ENCODE measurements at regions not wholly inside any gene's neighbourhood (a gene's known extent, or its start where the extent isn't known, plus 50 kb on each side); places are given as distances from the start of the nearest gene placed in this dataset.

- dilution Hi-C loops (cut with MboI; ENCODE audit: extremely low pct_ligation_motif_present, low sequenced_read_pairs): no loop called here
- Histone ChIP-seq H3K9ac (ENCODE audit: control insufficient read depth, extremely low read depth, insufficient read depth, low read length) (no peak overlapping the region), H3K36me3 (ENCODE audit: control insufficient read depth in 2 of 2, extremely low read depth in 1 of 2, insufficient read depth in 2 of 2, low read length in 2 of 2) (no peaks in the 10 kb centered on the region), H3K9me3 (ENCODE audit: control insufficient read depth, low read depth, low read length) (no peaks in the 10 kb centered on the region), H2AFZ (ENCODE audit: control insufficient read depth, low read length) (no peak overlapping the region), H3K4me2 (ENCODE audit: control insufficient read depth, extremely low read depth, insufficient read depth, low read depth, low read length) (no peak overlapping the region), H3K4me3 (ENCODE audit: control insufficient read depth in 2 of 3, extremely low read depth in 1 of 3, insufficient read depth in 2 of 3, low read depth in 1 of 3, low read length in 3 of 3) (no peak overlapping the region), H4K20me1 (ENCODE audit: control insufficient read depth, extremely low read depth, insufficient read depth, low read length) (no peaks in the 10 kb centered on the region), H3K79me2 (ENCODE audit: control insufficient read depth, insufficient read depth, low read length) (no peaks in the 10 kb centered on the region), H3K9me1 (ENCODE audit: control insufficient read depth, extremely low read depth, insufficient read depth, low read length) (no peaks in the 10 kb centered on the region), H3K27ac (ENCODE audit: control insufficient read depth, insufficient read depth, low read length) (no peak overlapping the region), H3K27me3 (ENCODE audit: control insufficient read depth, extremely low read depth, insufficient read depth, low read length) (no peaks in the 10 kb centered on the region), H3K4me1 (ENCODE audit: control insufficient read depth, extremely low read depth, insufficient read depth, low read length) (peaks cover 10% of the 10 kb centered on the region)
- TF ChIP-seq EZH2 (IDR thresholded peaks at IDR 0.05; ENCODE audit: low read length): no peak
- no peak for TF ChIP-seq CTCF (optimal IDR thresholded peaks at IDR 0.05 in 1 of 3, IDR thresholded peaks at IDR 0.05 in 1 of 3, conservative IDR thresholded peaks at IDR 0.05 in 1 of 3; ENCODE audit: extremely low read depth in 1 of 3, insufficient read depth in 2 of 3, low read length in 3 of 3)
- DNase-seq (ENCODE audit: low read depth, low spot score): no peak
- no peak for FAIRE-seq
These were observed 843.6 kb downstream of the TRIB2 start for GRCh38 chr2:13560322-13560721.

GRCh38 chr2:13572466-13572865 is 855.7 kb downstream of the TRIB2 start:
- no peak overlapping the region for H3K27ac ChIP-seq (ENCODE audit: control insufficient read depth, insufficient read depth, low read length)
- no peaks in the 10 kb centered on the region for H3K9me3 ChIP-seq (ENCODE audit: control insufficient read depth, low read depth, low read length)
- H3K27me3 ChIP-seq (ENCODE audit: control insufficient read depth, extremely low read depth, insufficient read depth, low read length): no peaks in the 10 kb centered on the region
- no peaks in the 10 kb centered on the region for H3K9me1 ChIP-seq (ENCODE audit: control insufficient read depth, extremely low read depth, insufficient read depth, low read length)
- H3K9ac ChIP-seq (ENCODE audit: control insufficient read depth, extremely low read depth, insufficient read depth, low read length): no peak overlapping the region
- DNase-seq (ENCODE audit: low read depth, low spot score) (peak; percentile 1), FAIRE-seq (peak; percentile 49)
- H2AFZ ChIP-seq (ENCODE audit: control insufficient read depth, low read length): no peak overlapping the region
- no peaks in the 10 kb centered on the region for H3K4me1 ChIP-seq (ENCODE audit: control insufficient read depth, extremely low read depth, insufficient read depth, low read length)
- H3K4me3 ChIP-seq (ENCODE audit: control insufficient read depth in 2 of 3, extremely low read depth in 1 of 3, insufficient read depth in 2 of 3, low read depth in 1 of 3, low read length in 3 of 3): no peak overlapping the region
- dilution Hi-C loops (cut with MboI; ENCODE audit: extremely low pct_ligation_motif_present, low sequenced_read_pairs): no loop called here
- TF ChIP-seq CTCF (optimal IDR thresholded peaks at IDR 0.05 in 1 of 3, IDR thresholded peaks at IDR 0.05 in 1 of 3, conservative IDR thresholded peaks at IDR 0.05 in 1 of 3; ENCODE audit: extremely low read depth in 1 of 3, insufficient read depth in 2 of 3, low read length in 3 of 3) (no peak), EZH2 (IDR thresholded peaks at IDR 0.05; ENCODE audit: low read length) (no peak)
- H3K4me2 ChIP-seq (ENCODE audit: control insufficient read depth, extremely low read depth, insufficient read depth, low read depth, low read length): no peak overlapping the region
- no peaks in the 10 kb centered on the region for H3K79me2 ChIP-seq (ENCODE audit: control insufficient read depth, insufficient read depth, low read length)
- H3K36me3 ChIP-seq (ENCODE audit: control insufficient read depth in 2 of 2, extremely low read depth in 1 of 2, insufficient read depth in 2 of 2, low read length in 2 of 2): no peaks in the 10 kb centered on the region
- H4K20me1 ChIP-seq (ENCODE audit: control insufficient read depth, extremely low read depth, insufficient read depth, low read length): no peaks in the 10 kb centered on the region
